Large intestine (tissue), 3 donors: ENCODE measurements at regions not wholly inside any gene's neighbourhood (a gene's known extent, or its start where the extent isn't known, plus 50 kb on each side); places are given as distances from the start of the nearest gene placed in this dataset.

Experiments used
- DNase-seq, 2 donors: peaks; one replicate each; pipeline versions ENCODE4 v3.0.0 to v3.0.0-alpha.2; 2013
- H3K27ac ChIP-seq: one replicate; pipeline ENCODE4 v1.5.1; 2013; ENCODE audit warnings: low read length
- H3K27me3 ChIP-seq: 2 replicates; pipeline ENCODE4 v1.6.1; 2013; ENCODE audit warnings: low read length; ENCODE audit not compliant: control insufficient read depth, insufficient read depth
- H3K36me3 ChIP-seq: 2 replicates; pipeline ENCODE4 v1.6.1; 2013; ENCODE audit warnings: low read length; ENCODE audit not compliant: control insufficient read depth, insufficient read depth
- H3K4me1 ChIP-seq: one replicate; pipeline ENCODE4 v1.6.1; 2013; ENCODE audit warnings: low read length; ENCODE audit not compliant: control insufficient read depth, insufficient read depth
- H3K4me3 ChIP-seq: one replicate; pipeline ENCODE4 v1.5.1; 2013; ENCODE audit warnings: low read length
- H3K9me3 ChIP-seq: one replicate; pipeline ENCODE4 v1.6.1; 2013; ENCODE audit warnings: mild to moderate bottlenecking, low read depth, low read length, moderate library complexity; ENCODE audit not compliant: control insufficient read depth
- WGBS: methylation state at CpG from one replicate; pipeline ENCODE4 v1.1.5; 2013; ENCODE audit warnings: low lambda C conversion rate; ENCODE audit not compliant: insufficient coverage; 5-methylcytosine and 5-hydroxymethylcytosine counted together

- no peaks in the 10 kb centered on the region for H3K4me1 ChIP-seq
- WGBS, result no CpG with 5 or more reads among the region's 2 CpGs
- H3K27ac ChIP-seq, result no peak overlapping the region
- no peak overlapping the region for H3K4me3 ChIP-seq
- no peak for DNase-seq
- H3K36me3 ChIP-seq, result no peaks in the 10 kb centered on the region
- no peaks in the 10 kb centered on the region for H3K9me3 ChIP-seq
- H3K27me3 ChIP-seq, result no peaks in the 10 kb centered on the region
Observed at GRCh38 chr12:125303337-125303736, 238.1 kb downstream of the AACS start.

GRCh38 chr12:125304029-125304428 is 238.8 kb downstream of the AACS start:
- no peaks in the 10 kb centered on the region for H3K9me3 ChIP-seq
- WGBS, result no CpG with 5 or more reads among the region's 10 CpGs

GRCh38 chr12:125305231-125305630 is 240.0 kb downstream of the AACS start:
- Histone ChIP-seq H3K4me1 (no peaks in the 10 kb centered on the region), H3K9me3 (no peaks in the 10 kb centered on the region), H3K27me3 (no peaks in the 10 kb centered on the region), H3K36me3 (no peaks in the 10 kb centered on the region), H3K4me3 (no peak overlapping the region), H3K27ac (no peak overlapping the region)
- DNase-seq, result no peak
- WGBS, result 36% methylated on average over 1 of the region's 6 CpGs

More at GRCh38 chr12:125304029-125304428, 238.8 kb downstream of the AACS start:
- H3K4me1 ChIP-seq, result no peaks in the 10 kb centered on the region
- no peak for DNase-seq
- H3K4me3 ChIP-seq, result no peak overlapping the region
- H3K27ac ChIP-seq, result no peak overlapping the region
- no peaks in the 10 kb centered on the region for H3K27me3 ChIP-seq
- no peaks in the 10 kb centered on the region for H3K36me3 ChIP-seq

- no peaks in the 10 kb centered on the region for H3K9me3 ChIP-seq
- no peaks in the 10 kb centered on the region for H3K36me3 ChIP-seq
- WGBS, result no CpG with 5 or more reads among the region's 8 CpGs
- peaks cover 4% of the 10 kb centered on the region for H3K27me3 ChIP-seq
- no peak for DNase-seq
- H3K4me3 ChIP-seq, result no peak overlapping the region
- no peak overlapping the region for H3K27ac ChIP-seq
- no peaks in the 10 kb centered on the region for H3K4me1 ChIP-seq
Observed at GRCh38 chr12:125310461-125310860, 245.2 kb downstream of the AACS start.

GRCh38 chr12:125311050-125311449 is 245.8 kb downstream of the AACS start:
- DNase-seq, result no peak
- Histone ChIP-seq H3K4me3 (no peak overlapping the region), H3K9me3 (no peaks in the 10 kb centered on the region), H3K27ac (no peak overlapping the region), H3K27me3 (peaks cover 4% of the 10 kb centered on the region), H3K4me1 (no peaks in the 10 kb centered on the region), H3K36me3 (no peaks in the 10 kb centered on the region)
- WGBS, result 100% methylated on average over 1 of the region's 7 CpGs

GRCh38 chr12:125312471-125312870 is 247.2 kb downstream of the AACS start:
- H3K27me3 ChIP-seq, result peaks cover 4% of the 10 kb centered on the region
- H3K4me3 ChIP-seq, result no peak overlapping the region
- H3K9me3 ChIP-seq, result no peaks in the 10 kb centered on the region
- WGBS, result no CpG with 5 or more reads among the region's 3 CpGs
- H3K27ac ChIP-seq, result no peak overlapping the region
- no peak for DNase-seq
- no peaks in the 10 kb centered on the region for H3K36me3 ChIP-seq
- no peaks in the 10 kb centered on the region for H3K4me1 ChIP-seq

GRCh38 chr12:125314051-125314755 is 249.0 kb downstream of the AACS start:
- no peak for DNase-seq
- Histone ChIP-seq H3K27me3 (peaks cover 4% of the 10 kb centered on the region), H3K27ac (no peak overlapping the region), H3K4me1 (no peaks in the 10 kb centered on the region), H3K4me3 (no peak overlapping the region), H3K9me3 (no peaks in the 10 kb centered on the region), H3K36me3 (no peaks in the 10 kb centered on the region)
- no CpG with 5 or more reads among the region's 22 CpGs for WGBS

- H3K27ac ChIP-seq, result no peak overlapping the region
- no CpG with 5 or more reads among the region's 1 CpG for WGBS
- H3K36me3 ChIP-seq, result no peaks in the 10 kb centered on the region
- DNase-seq, result no peak
- no peaks in the 10 kb centered on the region for H3K9me3 ChIP-seq
- H3K27me3 ChIP-seq, result peaks cover 4% of the 10 kb centered on the region
- H3K4me1 ChIP-seq, result no peaks in the 10 kb centered on the region
- no peak overlapping the region for H3K4me3 ChIP-seq
Observed at GRCh38 chr12:125315771-125316170, 250.5 kb downstream of the AACS start.

GRCh38 chr12:125320177-125320576 is 254.9 kb downstream of the AACS start:
- Histone ChIP-seq H3K27me3 (no peaks in the 10 kb centered on the region), H3K4me3 (no peak overlapping the region), H3K27ac (no peak overlapping the region), H3K4me1 (no peaks in the 10 kb centered on the region), H3K9me3 (no peaks in the 10 kb centered on the region), H3K36me3 (no peaks in the 10 kb centered on the region)
- DNase-seq, result no peak
- WGBS, result no CpG with 5 or more reads among the region's 6 CpGs

- Histone ChIP-seq H3K27me3 (peaks cover 5% of the 10 kb centered on the region), H3K36me3 (no peaks in the 10 kb centered on the region), H3K4me3 (no peak overlapping the region), H3K9me3 (no peaks in the 10 kb centered on the region), H3K4me1 (no peaks in the 10 kb centered on the region), H3K27ac (no peak overlapping the region)
- WGBS, result no CpG with 5 or more reads among the region's 9 CpGs
- DNase-seq, result no peak
Observed at GRCh38 chr12:125324861-125325490, 259.7 kb downstream of the AACS start.
